ENCODE measurements at regions not wholly inside any gene's neighbourhood (a gene's known extent, or its start where the extent isn't known, plus 50 kb on each side); places are given as distances from the start of the nearest gene placed in this dataset.

DNA sequence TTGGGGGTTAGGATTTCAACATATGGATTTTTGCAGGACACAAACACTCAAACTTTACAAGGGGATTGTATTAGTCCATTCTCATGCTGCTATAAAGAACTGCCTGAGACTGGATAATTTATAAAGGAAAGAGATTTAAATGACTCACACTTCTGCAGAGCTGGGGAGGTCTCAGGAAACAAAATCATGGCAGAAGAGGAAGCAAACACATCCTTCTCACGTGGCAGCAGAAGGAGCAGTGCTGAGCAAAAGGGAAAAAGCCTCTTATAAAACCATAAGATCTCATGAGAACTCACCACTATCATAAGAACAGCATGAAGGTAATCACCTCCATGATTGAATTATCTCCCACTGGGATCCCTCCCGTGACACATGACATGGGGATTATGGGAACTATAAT, 1183.1 kb downstream of the ZPLD1 start:
- no peak for TF ChIP-seq RBBP5 (IDR thresholded peaks at IDR 0.05; ENCODE audit: borderline replicate concordance, low read depth, low read length)
- no peak for TF ChIP-seq KDM1A (IDR thresholded peaks at IDR 0.05; ENCODE audit: borderline replicate concordance, low read length)
- no peak for TF ChIP-seq CTCF (IDR thresholded peaks at IDR 0.05; ENCODE audit: control extremely low read depth in 1 of 3, insufficient read depth in 1 of 3, low read depth in 1 of 3, low read length in 3 of 3)
- no peak for TF ChIP-seq POLR2A (IDR thresholded peaks at IDR 0.05; ENCODE audit: control extremely low read depth in 1 of 2, low read depth in 2 of 2, low read length in 2 of 2)
- TF ChIP-seq, protein P1, sequence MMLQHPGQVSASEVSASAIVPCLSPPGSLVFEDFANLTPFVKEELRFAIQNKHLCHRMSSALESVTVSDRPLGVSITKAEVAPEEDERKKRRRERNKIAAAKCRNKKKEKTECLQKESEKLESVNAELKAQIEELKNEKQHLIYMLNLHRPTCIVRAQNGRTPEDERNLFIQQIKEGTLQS (IDR thresholded peaks at IDR 0.05; ENCODE audit: insufficient read depth, low read depth, low read length) = no peak
- TF ChIP-seq, protein P2, sequence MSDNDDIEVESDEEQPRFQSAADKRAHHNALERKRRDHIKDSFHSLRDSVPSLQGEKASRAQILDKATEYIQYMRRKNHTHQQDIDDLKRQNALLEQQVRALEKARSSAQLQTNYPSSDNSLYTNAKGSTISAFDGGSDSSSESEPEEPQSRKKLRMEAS (IDR thresholded peaks at IDR 0.05) = no peak
- TF ChIP-seq SP2 (IDR thresholded peaks at IDR 0.05; ENCODE audit: low read length) = no peak
- TF ChIP-seq SUZ12 (IDR thresholded peaks at IDR 0.05; ENCODE audit: low read length) = no peak
